VCaP (cell line): ENCODE measurements at regions not wholly inside any gene's neighbourhood (a gene's known extent, or its start where the extent isn't known, plus 50 kb on each side); places are given as distances from the start of the nearest gene placed in this dataset.

Experiments
- H3K27ac ChIP-seq: fragments of 450-650 bp; 2 replicates; pipeline ENCODE4 v1.5.1; 2017
- CTCF ChIP-seq: fragments of 450-650 bp; conservative IDR thresholded peaks from 2 replicates; pipeline ENCODE4 v1.5.1; 2017; ENCODE audit warnings: mild to moderate bottlenecking, moderate library complexity

- TF ChIP-seq CTCF: no peak
- H3K27ac ChIP-seq: no peak overlapping the region
Observed at GRCh38 chr9:117963493-117964090, 259.4 kb downstream of the TLR4 start.

GRCh38 chr9:117970276-117971050 is 266.3 kb downstream of the TLR4 start:
- no peak for TF ChIP-seq CTCF
- no peak overlapping the region for H3K27ac ChIP-seq

GRCh38 chr9:117974108-117974507 is 269.9 kb downstream of the TLR4 start:
- no peak for TF ChIP-seq CTCF
- no peak overlapping the region for H3K27ac ChIP-seq

GRCh38 chr9:117979914-117980313 is 275.7 kb downstream of the TLR4 start:
- no peak for TF ChIP-seq CTCF

GRCh38 chr9:117987945-117988344 is 283.7 kb downstream of the TLR4 start:
- no peak for TF ChIP-seq CTCF

More at GRCh38 chr9:117979914-117980313, 275.7 kb downstream of the TLR4 start:
- H3K27ac ChIP-seq: no peak overlapping the region

GRCh38 chr9:117992006-117992405 is 287.8 kb downstream of the TLR4 start:
- no peak for TF ChIP-seq CTCF
- peak overlapping the region; percentile 76 for H3K27ac ChIP-seq

More at GRCh38 chr9:117987945-117988344, 283.7 kb downstream of the TLR4 start:
- H3K27ac ChIP-seq: no peak overlapping the region

GRCh38 chr9:118000581-118000980 is 296.4 kb downstream of the TLR4 start:
- no peak overlapping the region for H3K27ac ChIP-seq
- TF ChIP-seq CTCF: no peak
